ENCODE measurements at regions not wholly inside any gene's neighbourhood (a gene's known extent, or its start where the extent isn't known, plus 50 kb on each side); places are given as distances from the start of the nearest gene placed in this dataset.

- TF ChIP-seq BCL3 (IDR thresholded peaks at IDR 0.05): no peak
- no peak for TF ChIP-seq MAX (IDR thresholded peaks at IDR 0.05)
- TF ChIP-seq MYC (IDR thresholded peaks at IDR 0.05; ENCODE audit: borderline replicate concordance, low read length): no peak
- TF ChIP-seq HEYL (CRISPR knock-in tag; IDR thresholded peaks at IDR 0.05): no peak
These were observed 377.1 kb downstream of the LRRIQ3 start (continued) for GRCh38 chr1:73820843-73821242.

- Histone ChIP-seq H3K9me3 (no peaks in the 10 kb centered on the region), H3K4me2 (no peak overlapping the region), H3K4me3 (no peak overlapping the region), H3K27ac (no peak overlapping the region), H3K4me1 (no peaks in the 10 kb centered on the region)
- WGBS (ENCODE audit: missing lambda C conversion rate): 0% methylated on average over 2 of the region's 2 CpGs
- TF ChIP-seq HOXB5 (CRISPR knock-in tag; IDR thresholded peaks at IDR 0.05) (no peak), POLR2A (IDR thresholded peaks at IDR 0.05; ENCODE audit: low read length) (no peak), CHD2 (IDR thresholded peaks at IDR 0.05; ENCODE audit: low read length, partially characterized antibody) (no peak)
- FAIRE-seq (no peak), DNase-seq (ENCODE audit: low read depth in 1 of 2, low spot score in 1 of 2) (peak in 1 of 2 experiments; percentile 5), ATAC-seq (no peak)
- POLR2A ChIA-PET: no interaction called here
- CTCF ChIA-PET: no interaction called here
These were observed 384.3 kb downstream of the LRRIQ3 start for GRCh38 chr1:73813716-73814115.

GRCh38 chr1:73813236-73813635 lies 384.7 kb downstream of the LRRIQ3 start:
- no peak for TF ChIP-seq JUNB (IDR thresholded peaks at IDR 0.05)
- TF ChIP-seq KDM5A (IDR thresholded peaks at IDR 0.05): no peak
- TF ChIP-seq HOXA7 (CRISPR knock-in tag; IDR thresholded peaks at IDR 0.05): no peak
- no peak for TF ChIP-seq SREBF2 (IDR thresholded peaks at IDR 0.05)
- TF ChIP-seq CBX2 (IDR thresholded peaks at IDR 0.05; ENCODE audit: borderline replicate concordance, low read depth): no peak
- TF ChIP-seq ELK1 (IDR thresholded peaks at IDR 0.05; ENCODE audit: low read depth, low read length): no peak
- no peak for TF ChIP-seq MAFK (IDR thresholded peaks at IDR 0.05; ENCODE audit: partially characterized antibody)
- TF ChIP-seq PBX3 (IDR thresholded peaks at IDR 0.05): no peak
- no peak for TF ChIP-seq ZFP36 (IDR thresholded peaks at IDR 0.05; ENCODE audit: borderline replicate concordance, partially characterized antibody)
- no peak for TF ChIP-seq ZC3H11A (IDR thresholded peaks at IDR 0.05)
- no peak for TF ChIP-seq HES2 (IDR thresholded peaks at IDR 0.05)
- no peak for TF ChIP-seq USF2 (IDR thresholded peaks at IDR 0.05)
- TF ChIP-seq MAX (IDR thresholded peaks at IDR 0.05): no peak
- no peak for TF ChIP-seq FOSL2 (IDR thresholded peaks at IDR 0.05)
- TF ChIP-seq FOSL2 (CRISPR knock-in tag; IDR thresholded peaks at IDR 0.05): no peak
- TF ChIP-seq RCOR1 (IDR thresholded peaks at IDR 0.05; ENCODE audit: low read depth, low read length): no peak
- H3K4me1 ChIP-seq: no peaks in the 10 kb centered on the region
- no peak overlapping the region for H3K4me3 ChIP-seq
- POLR2A ChIA-PET: no interaction called here
- DNase-seq (ENCODE audit: low read depth in 1 of 2, low spot score in 1 of 2): no peak
- ATAC-seq: no peak
- WGBS (ENCODE audit: missing lambda C conversion rate): 15% methylated on average over 2 of the region's 2 CpGs
- CTCF ChIA-PET: no interaction called here
- H3K4me2 ChIP-seq: no peak overlapping the region
- no peaks in the 10 kb centered on the region for H3K9me3 ChIP-seq
- no peak overlapping the region for H3K27ac ChIP-seq
- FAIRE-seq: no peak
